Loucy (cell line): ENCODE measurements at regions not wholly inside any gene's neighbourhood (a gene's known extent, or its start where the extent isn't known, plus 50 kb on each side); places are given as distances from the start of the nearest gene placed in this dataset.
"Not testable (repeated sequence)": the region's sequence is repeated elsewhere in the genome, so short reads cannot be mapped to it uniquely, and the experiment has no call there.

Experiments used
- H2AFZ ChIP-seq: fragments of 200-600 bp; sonication (generic); 2 replicates; pipeline ENCODE4 v1.6.0; 2016; ENCODE audit warnings: antibody characterized with exemption, mild to moderate bottlenecking, low read length, moderate library complexity
- H3F3A ChIP-seq: fragments of 200-600 bp; 2 replicates; pipeline ENCODE4 v1.6.0; 2016; ENCODE audit warnings: antibody characterized with exemption, low read depth, mild to moderate bottlenecking
- H3K27me3 ChIP-seq: fragments of 200-600 bp; sonication (generic); 2 replicates; pipeline ENCODE4 v1.6.1; 2014; ENCODE audit warnings: low read length, mild to moderate bottlenecking; ENCODE audit not compliant: insufficient read depth, poor library complexity, severe bottlenecking
- H3K36me3 ChIP-seq: fragments of 200-600 bp; sonication (generic); 2 replicates; pipeline ENCODE4 v1.6.1; 2016; ENCODE audit warnings: low read length; ENCODE audit not compliant: insufficient read depth
- H3K4me1 ChIP-seq: fragments of 200-600 bp; sonication (generic); 2 replicates; pipeline ENCODE4 v1.5.1; 2014; ENCODE audit warnings: low read length, mild to moderate bottlenecking; ENCODE audit not compliant: insufficient read depth, poor library complexity, severe bottlenecking
- H3K4me2 ChIP-seq: fragments of 200-600 bp; sonication (generic); 2 replicates; pipeline ENCODE4 v1.6.0; 2014; ENCODE audit warnings: antibody characterized with exemption, low read length, low read depth, mild to moderate bottlenecking; ENCODE audit not compliant: poor library complexity, severe bottlenecking
- H3K4me3 ChIP-seq: fragments of 200-600 bp; sonication (generic); 2 replicates; pipeline ENCODE4 v1.5.1; 2014; ENCODE audit warnings: low read length, mild to moderate bottlenecking, mixed read lengths; ENCODE audit not compliant: poor library complexity, severe bottlenecking
- H3K79me2 ChIP-seq: fragments of 200-600 bp; sonication (generic); 2 replicates; pipeline ENCODE4 v1.6.1; 2014; ENCODE audit warnings: low read length; ENCODE audit not compliant: insufficient read depth
- H3K9ac ChIP-seq: fragments of 200-600 bp; sonication (generic); 2 replicates; pipeline ENCODE4 v1.6.0; 2014; ENCODE audit warnings: mild to moderate bottlenecking, low read depth, low read length, moderate library complexity; ENCODE audit not compliant: poor library complexity, severe bottlenecking
- H3K9me2 ChIP-seq: fragments of 200-600 bp; sonication (generic); replicated peaks from 2 replicates; pipeline ENCODE4 v1.6.1; 2016; ENCODE audit warnings: low read depth, low read length, mixed read lengths
- H3K9me3 ChIP-seq: fragments of 200-600 bp; sonication (generic); 2 replicates; pipeline ENCODE4 v1.6.1; 2014; ENCODE audit warnings: mild to moderate bottlenecking, antibody characterized with exemption, low read length, low read depth; ENCODE audit not compliant: insufficient read depth
- H4K20me1 ChIP-seq: fragments of 200-600 bp; sonication (generic); 2 replicates; pipeline ENCODE4 v1.6.0; 2014; ENCODE audit warnings: antibody characterized with exemption, low read length, mild to moderate bottlenecking; ENCODE audit not compliant: insufficient read depth, poor library complexity, severe bottlenecking
- CTCF ChIP-seq: fragments of 200-600 bp; sonication (generic); conservative IDR thresholded peaks from 2 replicates; pipeline ENCODE4 v1.5.1; 2014; ENCODE audit warnings: mild to moderate bottlenecking, antibody characterized with exemption, low read length
- EZH2phosphoT487 ChIP-seq: fragments of 200-600 bp; IDR thresholded peaks from 2 replicates; pipeline ENCODE4 v1.6.1; 2018; ENCODE audit warnings: antibody characterized with exemption, mild to moderate bottlenecking, moderate library complexity, borderline replicate concordance

- H3K27me3 ChIP-seq = no peaks in the 10 kb centered on the region
- no peak overlapping the region for H3K9ac ChIP-seq
- no peaks in the 10 kb centered on the region for H3K9me3 ChIP-seq
- H3F3A ChIP-seq = no peaks in the 10 kb centered on the region
- H4K20me1 ChIP-seq = no peaks in the 10 kb centered on the region
- H2AFZ ChIP-seq = no peak overlapping the region
- H3K79me2 ChIP-seq = no peaks in the 10 kb centered on the region
- H3K36me3 ChIP-seq = no peaks in the 10 kb centered on the region
- H3K4me3 ChIP-seq = no peak overlapping the region
- TF ChIP-seq CTCF (no peak), EZH2phosphoT487 (no peak)
- no peak overlapping the region for H3K4me2 ChIP-seq
- H3K9me2 ChIP-seq = no peaks in the 10 kb centered on the region
- H3K4me1 ChIP-seq = no peaks in the 10 kb centered on the region
Observed at GRCh38 chr2:226169751-226170581, 629.7 kb downstream of the IRS1 start.

GRCh38 chr2:226168496-226169160, 631.0 kb downstream of the IRS1 start:
- Histone ChIP-seq H4K20me1 (no peaks in the 10 kb centered on the region), H2AFZ (no peak overlapping the region), H3K27me3 (no peaks in the 10 kb centered on the region), H3K36me3 (no peaks in the 10 kb centered on the region), H3K9ac (no peak overlapping the region), H3K4me2 (no peak overlapping the region), H3K9me3 (no peaks in the 10 kb centered on the region), H3F3A (no peaks in the 10 kb centered on the region), H3K79me2 (no peaks in the 10 kb centered on the region), H3K4me1 (no peaks in the 10 kb centered on the region), H3K9me2 (no peaks in the 10 kb centered on the region), H3K4me3 (no peak overlapping the region)
- TF ChIP-seq CTCF (no peak), EZH2phosphoT487 (no peak)

GRCh38 chr2:226164512-226164911, 635.1 kb downstream of the IRS1 start:
- H3K36me3 ChIP-seq = no peaks in the 10 kb centered on the region
- H3K27me3 ChIP-seq = no peaks in the 10 kb centered on the region
- no peak for TF ChIP-seq CTCF
- no peak for TF ChIP-seq EZH2phosphoT487
- H3K79me2 ChIP-seq = no peaks in the 10 kb centered on the region
- no peak overlapping the region for H3K4me2 ChIP-seq
- no peaks in the 10 kb centered on the region for H3K9me2 ChIP-seq
- no peaks in the 10 kb centered on the region for H3K9me3 ChIP-seq
- no peak overlapping the region for H2AFZ ChIP-seq
- H3K4me3 ChIP-seq = no peak overlapping the region
- H4K20me1 ChIP-seq = no peaks in the 10 kb centered on the region
- no peak overlapping the region for H3K9ac ChIP-seq
- no peaks in the 10 kb centered on the region for H3F3A ChIP-seq
- H3K4me1 ChIP-seq = no peaks in the 10 kb centered on the region

GRCh38 chr2:226160617-226161016, 639.0 kb downstream of the IRS1 start:
- H3F3A ChIP-seq, H3K4me1 ChIP-seq, H4K20me1 ChIP-seq, H3K9ac ChIP-seq, H3K4me2 ChIP-seq, H3K36me3 ChIP-seq, H3K9me2 ChIP-seq, H2AFZ ChIP-seq, H3K79me2 ChIP-seq, H3K9me3 ChIP-seq, H3K4me3 ChIP-seq, H3K27me3 ChIP-seq: not testable (repeated sequence)
